GM23338 (cell line): ENCODE measurements at regions not wholly inside any gene's neighbourhood (a gene's known extent, or its start where the extent isn't known, plus 50 kb on each side); places are given as distances from the start of the nearest gene placed in this dataset.

Source experiments
- ATAC-seq: fragments of 200-7000 bp; cut with Tn5 transposase; 3 replicates; pipeline ENCODE4 v1.9.1; 2020
- DNase-seq: peaks from one replicate; pipeline ENCODE4 v3.0.0-alpha.2; 2015; ENCODE audit warnings: low spot score
- H2AFZ ChIP-seq: fragments of 200-600 bp; sonication (generic); 2 replicates; pipeline ENCODE4 v1.8.0; 2016; ENCODE audit warnings: antibody characterized with exemption, mild to moderate bottlenecking, moderate library complexity
- H3F3A ChIP-seq: fragments of 200-600 bp; sonication (generic); replicated peaks from 2 replicates; pipeline ENCODE4 v1.8.0; 2017; ENCODE audit warnings: antibody characterized with exemption, mixed run types, low read depth
- H3K27ac ChIP-seq: fragments of 200-600 bp; sonication (generic); 2 replicates; pipeline ENCODE4 v1.6.1; 2016; ENCODE audit warnings: low read depth
- H3K27me3 ChIP-seq: fragments of 200-600 bp; sonication (generic); 2 replicates; pipeline ENCODE4 v1.8.0; 2016; ENCODE audit warnings: mild to moderate bottlenecking, mixed run types, moderate library complexity; ENCODE audit not compliant: insufficient read depth
- H3K36me3 ChIP-seq: fragments of 200-600 bp; sonication (generic); 2 replicates; pipeline ENCODE4 v1.8.0; 2016; ENCODE audit warnings: mild to moderate bottlenecking; ENCODE audit not compliant: insufficient read depth
- H3K4me1 ChIP-seq: fragments of 200-600 bp; sonication (generic); 2 replicates; pipeline ENCODE4 v1.8.0; 2016; ENCODE audit warnings: mild to moderate bottlenecking, moderate library complexity; ENCODE audit not compliant: insufficient read depth
- H3K4me2 ChIP-seq: fragments of 200-600 bp; sonication (generic); 2 replicates; pipeline ENCODE4 v1.7.1; 2017; ENCODE audit warnings: mixed run types
- H3K4me3 ChIP-seq: fragments of 200-600 bp; sonication (generic); 2 replicates; pipeline ENCODE4 v1.6.1; 2016; ENCODE audit warnings: mixed run types
- H3K79me2 ChIP-seq: fragments of 200-600 bp; sonication (generic); replicated peaks from 2 replicates; pipeline ENCODE4 v1.8.0; 2017; ENCODE audit warnings: mild to moderate bottlenecking; ENCODE audit not compliant: insufficient read depth
- H3K9me2 ChIP-seq: fragments of 200-600 bp; sonication (generic); 2 replicates; pipeline ENCODE4 v1.8.0; 2017; ENCODE audit not compliant: insufficient read depth
- H4K20me1 ChIP-seq: fragments of 200-600 bp; sonication (generic); replicated peaks from 2 replicates; pipeline ENCODE4 v1.8.0; 2017; ENCODE audit warnings: mild to moderate bottlenecking; ENCODE audit not compliant: insufficient read depth
- H3K27ac Mint-ChIP-seq: 2 replicates; pipeline ENCODE4 v1.8.0; 2020; ENCODE audit warnings: inconsistent platforms, mild to moderate bottlenecking, moderate library complexity, mixed read lengths
- H3K27me3 Mint-ChIP-seq: 3 replicates; pipeline ENCODE4 v1.8.0; 2022; ENCODE audit warnings: low read depth, mild to moderate bottlenecking, moderate library complexity, mixed read lengths, inconsistent platforms; ENCODE audit not compliant: insufficient read depth, poor library complexity
- H3K36me3 Mint-ChIP-seq: 3 replicates; pipeline ENCODE4 v1.8.0; 2021; ENCODE audit warnings: low read depth, mild to moderate bottlenecking, inconsistent platforms, moderate library complexity, mixed read lengths
- H3K4me1 Mint-ChIP-seq: 3 replicates; pipeline ENCODE4 v1.8.0; 2020; ENCODE audit warnings: mild to moderate bottlenecking, inconsistent platforms, mixed read lengths
- H3K4me3 Mint-ChIP-seq: 3 replicates; pipeline ENCODE4 v1.8.0; 2021; ENCODE audit warnings: moderate library complexity, mild to moderate bottlenecking, inconsistent platforms, mixed read lengths
- H3K9me3 Mint-ChIP-seq: 3 replicates; pipeline ENCODE4 v1.8.0; 2020; ENCODE audit warnings: moderate library complexity, mild to moderate bottlenecking, inconsistent platforms, mixed read lengths
- CREB1 ChIP-seq: fragments of 250-450 bp; sonication (Bioruptor Pico); IDR thresholded peaks from 2 replicates; pipeline ENCODE4 v1.5.0; 2020; ENCODE audit warnings: low read depth, mild to moderate bottlenecking, moderate library complexity
- CTCF ChIP-seq, 2 experiments: fragments of 200-600 bp in 1 of 2; sonication (generic) in 1 of 2; conservative IDR thresholded peaks; 2 replicates each; pipeline versions ENCODE4 v1.5.1 to v1.6.1; 2016 to 2017; ENCODE audit warnings: antibody characterized with exemption in 2 of 2, low read depth in 2 of 2, mild to moderate bottlenecking in 2 of 2, moderate library complexity in 1 of 2
- ETS1 ChIP-seq: IDR thresholded peaks from 2 replicates; pipeline ENCODE4 v1.6.1; 2016; ENCODE audit warnings: antibody characterized with exemption
- EZH2 ChIP-seq: fragments of 200-600 bp; sonication (generic); IDR thresholded peaks from one replicate; pipeline ENCODE4 v1.8.0; 2017; ENCODE audit warnings: antibody characterized with exemption, mild to moderate bottlenecking, low read depth; ENCODE audit not compliant: unreplicated experiment
- EZH2phosphoT487 ChIP-seq: fragments of 200-600 bp; sonication (generic); IDR thresholded peaks from one replicate; pipeline ENCODE4 v1.8.1; 2018; ENCODE audit warnings: antibody characterized with exemption; ENCODE audit not compliant: unreplicated experiment
- JUNB ChIP-seq: IDR thresholded peaks from one replicate; pipeline ENCODE4 v1.6.1; 2016; ENCODE audit warnings: antibody characterized with exemption; ENCODE audit not compliant: unreplicated experiment
- NANOG ChIP-seq: IDR thresholded peaks from 2 replicates; pipeline ENCODE4 v1.6.1; 2016; ENCODE audit warnings: antibody characterized with exemption, borderline replicate concordance
- POLR2AphosphoS5 ChIP-seq: IDR thresholded peaks from 2 replicates; pipeline ENCODE4 v1.6.1; 2016; ENCODE audit warnings: antibody characterized with exemption, low read depth
- REST ChIP-seq: IDR thresholded peaks from one replicate; pipeline ENCODE4 v1.6.1; 2018; ENCODE audit warnings: antibody characterized with exemption; ENCODE audit not compliant: unreplicated experiment
- STAT1 ChIP-seq: IDR thresholded peaks from one replicate; pipeline ENCODE4 v1.6.1; 2016; ENCODE audit warnings: antibody characterized with exemption; ENCODE audit not compliant: unreplicated experiment
- ZNF114 ChIP-seq: fragments of 250-450 bp; sonication (Bioruptor Pico); IDR thresholded peaks from 2 replicates; pipeline ENCODE4 v1.5.0; 2020; ENCODE audit warnings: mild to moderate bottlenecking, moderate library complexity
- ZNF331 ChIP-seq: fragments of 250-450 bp; sonication (Bioruptor Pico); IDR thresholded peaks from 2 replicates; pipeline ENCODE4 v1.5.0; 2020; ENCODE audit warnings: low read depth, mild to moderate bottlenecking, moderate library complexity

GRCh38 chr4:54568184-54568583 lies 89.6 kb upstream of the KIT start:
- H3K9me2 ChIP-seq, result no peaks in the 10 kb centered on the region
- ATAC-seq, result no peak
- TF ChIP-seq CTCF (conservative IDR thresholded peaks at IDR 0.05; ENCODE audit: low read depth in 2 of 2) (no peak), ZNF114 (CRISPR knock-in tag) (no peak), EZH2 (no peak), STAT1 (no peak), ETS1 (no peak), REST (no peak), NANOG (no peak), JUNB (no peak), ZNF331 (CRISPR knock-in tag) (no peak), EZH2phosphoT487 (no peak), CREB1 (CRISPR knock-in tag) (no peak), POLR2AphosphoS5 (no peak)
- Mint-ChIP-seq H3K9me3 (no peaks in the 10 kb centered on the region), H3K36me3 (no peaks in the 10 kb centered on the region), H3K4me1 (peaks cover 25% of the 10 kb centered on the region), H3K27me3 (peaks cover 20% of the 10 kb centered on the region), H3K4me3 (no peak overlapping the region), H3K27ac (no peak overlapping the region)
- no peak overlapping the region for H3K27ac ChIP-seq
- peaks cover 9% of the 10 kb centered on the region; the same call in 1 of the 2 replicates for H3K27me3 ChIP-seq
- H3K4me3 ChIP-seq, result no peak overlapping the region
- no peaks in the 10 kb centered on the region for H3K36me3 ChIP-seq
- H3K4me2 ChIP-seq, result no peak overlapping the region
- H2AFZ ChIP-seq, result no peak overlapping the region
- no peak for DNase-seq
- peaks cover 24% of the 10 kb centered on the region for H3K4me1 ChIP-seq
- no peaks in the 10 kb centered on the region for H3K79me2 ChIP-seq
- H3F3A ChIP-seq, result no peaks in the 10 kb centered on the region
- H4K20me1 ChIP-seq, result no peaks in the 10 kb centered on the region; the same call in 1 of the 2 replicates
